ENCODE measurements at regions not wholly inside any gene's neighbourhood (a gene's known extent, or its start where the extent isn't known, plus 50 kb on each side); places are given as distances from the start of the nearest gene placed in this dataset.

DNA sequence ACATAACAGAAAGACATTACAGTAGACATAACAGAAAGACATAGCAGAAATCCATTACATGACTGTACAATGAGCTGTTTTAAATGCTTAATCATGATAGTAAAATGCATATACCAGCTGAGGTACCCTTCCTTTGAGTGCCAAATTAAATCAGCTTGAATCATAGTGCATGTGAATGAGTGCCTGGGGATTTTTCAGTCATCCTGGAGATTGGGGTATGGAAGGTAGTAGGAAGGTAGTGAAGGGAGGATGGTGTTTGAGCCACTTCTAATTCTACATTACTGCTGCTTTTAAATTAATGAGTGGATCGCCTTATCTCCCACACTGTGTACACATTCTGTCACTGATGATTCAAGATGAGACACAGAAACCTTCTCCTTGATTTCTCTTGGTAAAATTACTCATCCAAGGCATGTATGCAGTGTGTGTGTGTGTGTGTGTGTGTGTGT lies 534.2 kb downstream of the LRFN5 start (continued):
- TF ChIP-seq ZZZ3 (CRISPR knock-in tag; IDR thresholded peaks at IDR 0.05; ENCODE audit: borderline replicate concordance) = no peak
- TF ChIP-seq TP53 (CRISPR knock-in tag; conservative IDR thresholded peaks at IDR 0.05) = no peak
- no peak for TF ChIP-seq SCMH1 (CRISPR knock-in tag; IDR thresholded peaks at IDR 0.05; ENCODE audit: borderline replicate concordance)

DNA sequence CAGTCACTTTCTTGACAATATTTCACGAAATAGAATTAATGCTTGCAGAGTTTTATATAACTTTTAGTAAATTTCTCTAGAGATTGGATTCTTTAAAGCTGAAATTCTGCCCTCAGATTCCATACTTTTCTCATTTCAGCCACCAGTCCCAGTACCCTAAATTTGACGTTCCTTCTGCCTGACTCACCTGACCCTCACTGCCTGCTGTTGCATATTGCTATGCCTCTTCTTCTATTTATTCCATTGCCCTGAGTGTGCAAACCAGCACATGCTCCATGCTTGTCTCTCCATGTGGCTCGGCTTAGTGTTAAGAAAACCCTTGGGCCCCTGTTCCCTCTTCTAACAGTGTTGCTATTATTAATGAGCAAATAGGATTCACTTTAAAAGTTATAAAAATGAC lies 533.3 kb downstream of the LRFN5 start:
- Histone ChIP-seq H2AFZ (ENCODE audit: low read length) (no peak overlapping the region), H3K36me3 (replicated peaks in 1 of 2; ENCODE audit: control insufficient read depth in 1 of 2, insufficient read depth in 2 of 2, low read length in 2 of 2) (no peaks in the 10 kb centered on the region), H3K4me2 (ENCODE audit: low read depth, low read length) (no peak overlapping the region), H3K9me3 (ENCODE audit: low read length) (peaks cover 83% of the 10 kb centered on the region), H4K20me1 (ENCODE audit: insufficient read depth, low read length) (no peaks in the 10 kb centered on the region), H3K27ac (ENCODE audit: extremely low read length, insufficient read depth, low read length) (no peak overlapping the region), H3K79me2 (ENCODE audit: insufficient read depth, low read length) (no peaks in the 10 kb centered on the region), H3K4me1 (ENCODE audit: insufficient read depth, low read length) (no peaks in the 10 kb centered on the region), H3K4me3 (replicated peaks in 1 of 3; ENCODE audit: insufficient read depth in 1 of 3, low read depth in 2 of 3, low read length in 3 of 3) (no peak overlapping the region), H3K9ac (ENCODE audit: insufficient read depth, low read depth, low read length) (no peak overlapping the region), H3K27me3 (ENCODE audit: control insufficient read depth in 1 of 2, insufficient read depth in 2 of 2, low read length in 2 of 2) (no peaks in the 10 kb centered on the region)
- CTCF ChIA-PET (ENCODE audit: low intra/inter-chr PET ratio, low total read pairs) = no interaction called here
- in situ Hi-C loops (cut with HindIII; ENCODE audit: extremely low pct_ligation_motif_present, low pct_unique_long_range_greater_than_20kb) = no loop called here
- BruUV-seq (replicated peaks) = no TSS peak
- intact Hi-C loops (cut with micrococcal nuclease; ENCODE audit: unreplicated experiment) = no loop called here
- TF ChIP-seq MNT (IDR thresholded peaks at IDR 0.05) = peak; percentile 46; the same call in 1 of the 2 replicates
- TF ChIP-seq ZBTB21 (CRISPR knock-in tag; IDR thresholded peaks at IDR 0.05) = no peak
- no peak for ATAC-seq
- WGBS (ENCODE audit: low lambda C conversion rate) = under 1% methylated on average over 3 of the region's 3 CpGs
- no peak for FAIRE-seq
- POLR2A ChIA-PET = no interaction called here
- DNase-seq (ENCODE audit: low spot score) = no peak

- Histone ChIP-seq H3K79me2 (ENCODE audit: insufficient read depth, low read length) (no peaks in the 10 kb centered on the region), H3K4me1 (ENCODE audit: insufficient read depth, low read length) (no peaks in the 10 kb centered on the region), H3K4me3 (replicated peaks in 1 of 3; ENCODE audit: insufficient read depth in 1 of 3, low read depth in 2 of 3, low read length in 3 of 3) (no peak overlapping the region), H3K27ac (ENCODE audit: extremely low read length, insufficient read depth, low read length) (no peak overlapping the region), H3K9me3 (ENCODE audit: low read length) (peaks cover 87% of the 10 kb centered on the region), H3K36me3 (replicated peaks in 1 of 2; ENCODE audit: control insufficient read depth in 1 of 2, insufficient read depth in 2 of 2, low read length in 2 of 2) (no peaks in the 10 kb centered on the region), H2AFZ (ENCODE audit: low read length) (no peak overlapping the region), H3K27me3 (ENCODE audit: control insufficient read depth in 1 of 2, insufficient read depth in 2 of 2, low read length in 2 of 2) (no peaks in the 10 kb centered on the region), H3K9ac (ENCODE audit: insufficient read depth, low read depth, low read length) (no peak overlapping the region), H3K4me2 (ENCODE audit: low read depth, low read length) (no peak overlapping the region), H4K20me1 (ENCODE audit: insufficient read depth, low read length) (no peaks in the 10 kb centered on the region)
- no peak for ATAC-seq
- ChIA-PET POLR2A (no interaction called here), CTCF (ENCODE audit: low intra/inter-chr PET ratio, low total read pairs) (no interaction called here)
- in situ Hi-C loops (cut with HindIII; ENCODE audit: extremely low pct_ligation_motif_present, low pct_unique_long_range_greater_than_20kb) (no loop called here), intact Hi-C loops (cut with micrococcal nuclease; ENCODE audit: unreplicated experiment) (no loop called here)
- no peak for FAIRE-seq
- no peak for DNase-seq (ENCODE audit: low spot score)
- no TSS peak for BruUV-seq (replicated peaks)
- 4% methylated on average over 1 of the region's 1 CpG for WGBS (ENCODE audit: low lambda C conversion rate)
- TF ChIP-seq NFYB (CRISPR knock-in tag; IDR thresholded peaks at IDR 0.05) = no peak
- no peak for TF ChIP-seq ZNF101 (CRISPR knock-in tag; IDR thresholded peaks at IDR 0.05; ENCODE audit: borderline replicate concordance, low read depth)
- no peak for TF ChIP-seq ZBTB37 (CRISPR knock-in tag; IDR thresholded peaks at IDR 0.05)
- no peak for TF ChIP-seq CAMTA2 (CRISPR knock-in tag; IDR thresholded peaks at IDR 0.05; ENCODE audit: borderline replicate concordance)
- no peak for TF ChIP-seq ONECUT2 (CRISPR knock-in tag; IDR thresholded peaks at IDR 0.05)
- no peak for TF ChIP-seq ZNF260 (CRISPR knock-in tag; IDR thresholded peaks at IDR 0.05; ENCODE audit: borderline replicate concordance, low read depth)
- TF ChIP-seq ZBTB26 (CRISPR knock-in tag; IDR thresholded peaks at IDR 0.05; ENCODE audit: borderline replicate concordance) = no peak
- no peak for TF ChIP-seq ZMYM3 (CRISPR knock-in tag; IDR thresholded peaks at IDR 0.05)
- no peak for TF ChIP-seq ZNF878 (CRISPR knock-in tag; IDR thresholded peaks at IDR 0.05)
Measured at GRCh38 chr14:42138406-42138805, 531.7 kb downstream of the LRFN5 start.
